Stimulated activated CD4-positive, alpha-beta T cell treated with anti-CD3 and anti-CD28 coated beads, Interleukin-12 subunit alpha, Interleukin-12 subunit beta, amount 100 ng/mL, for 4 hours (primary cell): ENCODE measurements at regions not wholly inside any gene's neighbourhood (a gene's known extent, or its start where the extent isn't known, plus 50 kb on each side); places are given as distances from the start of the nearest gene placed in this dataset.
A peak's percentile ranks its signal among the peaks of the same experiment; 100 is the strongest.

Source experiments
- DNase-seq: peaks from one replicate; pipeline ENCODE4 v3.0.0-alpha.2; 2020

DNA sequence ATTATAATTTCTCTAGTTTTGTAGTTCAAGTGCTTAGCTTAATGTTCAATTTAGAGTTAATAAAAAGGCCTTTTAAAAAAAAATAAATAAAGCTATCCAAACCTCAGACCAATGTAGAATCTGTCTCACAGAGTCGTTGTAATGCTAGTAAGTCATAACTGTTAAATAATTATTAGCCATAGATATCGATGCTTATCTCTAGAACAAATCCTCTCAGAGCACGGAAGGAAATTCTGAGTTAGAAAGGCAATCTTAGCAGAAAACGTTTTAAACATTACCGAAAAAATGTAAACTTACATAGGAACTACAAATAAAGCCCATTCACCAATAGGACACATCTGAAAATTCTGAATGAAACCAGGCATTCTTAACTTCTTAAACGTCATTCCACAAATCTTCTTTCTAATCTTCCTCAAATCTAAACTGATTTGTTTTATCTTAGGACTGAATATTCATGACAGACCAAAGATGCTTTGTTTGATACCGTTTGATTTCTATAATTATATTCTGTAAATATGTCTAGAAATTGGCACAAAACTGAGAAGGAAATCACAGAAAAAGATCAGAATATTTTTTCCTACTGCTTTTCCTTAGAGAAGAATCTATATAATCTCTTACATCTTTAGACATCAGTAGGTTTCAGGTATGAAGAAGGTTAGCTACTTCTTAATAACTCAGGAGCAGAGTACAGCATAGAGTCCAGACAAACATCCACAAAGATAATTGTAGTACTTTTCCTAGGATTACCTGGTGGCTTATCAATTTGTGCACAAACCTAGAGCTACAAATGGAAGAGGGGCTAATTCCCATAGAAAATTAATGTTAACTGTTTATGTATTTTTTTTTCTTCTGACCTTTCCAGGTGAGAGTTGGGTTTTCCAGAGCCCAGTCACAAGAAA, 140.7 kb downstream of the BTC start:
- no peak for DNase-seq

DNA sequence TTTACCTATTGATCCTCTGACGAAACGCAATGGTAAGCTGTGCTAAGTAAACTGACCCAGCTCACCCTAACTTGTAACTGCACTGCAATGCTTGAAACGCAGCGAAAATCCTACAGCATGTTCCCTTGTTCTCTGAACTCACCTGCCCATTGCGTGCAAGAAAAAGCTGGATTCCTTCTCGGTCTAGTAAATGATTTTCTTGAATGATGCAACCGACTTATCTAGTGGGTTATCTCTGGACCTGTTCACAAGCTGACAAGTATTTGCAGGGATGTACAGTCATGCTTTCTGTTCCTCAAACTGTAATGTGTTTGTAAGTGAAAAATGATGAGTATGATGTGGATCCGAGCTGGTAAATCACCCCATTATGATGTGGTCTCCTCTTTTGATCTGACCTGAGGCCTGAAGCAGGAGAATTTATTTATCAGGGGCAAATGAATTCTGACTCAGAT, 140.1 kb downstream of the BTC start:
- DNase-seq, result no peak

DNA sequence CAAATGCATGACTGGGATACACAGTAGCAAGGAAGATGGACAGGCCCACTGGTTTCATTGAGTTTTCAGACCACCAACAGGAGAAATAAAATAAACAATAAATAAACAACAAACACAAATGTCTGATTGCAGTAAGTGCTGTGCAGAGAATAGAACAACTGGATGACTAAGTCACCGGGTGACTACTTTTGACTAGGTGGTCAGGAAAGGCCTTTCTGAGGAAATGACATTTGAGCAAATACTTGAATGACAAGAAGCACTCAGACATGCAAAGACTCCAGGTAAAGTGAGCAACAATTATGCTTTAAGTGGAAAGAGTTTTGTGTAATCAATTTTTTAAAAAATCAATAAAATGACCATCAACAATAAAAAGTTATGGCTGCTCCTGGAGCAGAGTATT, 137.7 kb downstream of the BTC start:
- no peak for DNase-seq

DNA sequence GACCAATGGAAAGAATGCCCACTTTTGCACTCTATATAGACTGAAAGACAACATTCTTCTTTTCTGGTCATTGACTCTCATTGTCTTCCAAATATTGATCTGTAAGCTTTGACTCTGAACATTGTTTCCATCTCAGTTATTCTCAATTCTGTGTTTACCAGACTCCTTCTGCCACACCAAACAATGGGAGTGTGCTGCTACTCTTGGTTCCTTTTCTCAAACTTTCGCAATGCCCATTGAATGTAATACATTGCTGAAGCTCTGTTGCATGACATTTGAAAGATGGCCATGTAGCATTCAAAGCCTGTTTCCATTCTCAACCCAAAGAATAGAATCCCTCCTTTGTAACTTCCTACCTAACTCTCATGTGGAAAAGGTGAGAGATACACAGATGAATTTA, 136.2 kb downstream of the BTC start:
- DNase-seq, result no peak

DNA sequence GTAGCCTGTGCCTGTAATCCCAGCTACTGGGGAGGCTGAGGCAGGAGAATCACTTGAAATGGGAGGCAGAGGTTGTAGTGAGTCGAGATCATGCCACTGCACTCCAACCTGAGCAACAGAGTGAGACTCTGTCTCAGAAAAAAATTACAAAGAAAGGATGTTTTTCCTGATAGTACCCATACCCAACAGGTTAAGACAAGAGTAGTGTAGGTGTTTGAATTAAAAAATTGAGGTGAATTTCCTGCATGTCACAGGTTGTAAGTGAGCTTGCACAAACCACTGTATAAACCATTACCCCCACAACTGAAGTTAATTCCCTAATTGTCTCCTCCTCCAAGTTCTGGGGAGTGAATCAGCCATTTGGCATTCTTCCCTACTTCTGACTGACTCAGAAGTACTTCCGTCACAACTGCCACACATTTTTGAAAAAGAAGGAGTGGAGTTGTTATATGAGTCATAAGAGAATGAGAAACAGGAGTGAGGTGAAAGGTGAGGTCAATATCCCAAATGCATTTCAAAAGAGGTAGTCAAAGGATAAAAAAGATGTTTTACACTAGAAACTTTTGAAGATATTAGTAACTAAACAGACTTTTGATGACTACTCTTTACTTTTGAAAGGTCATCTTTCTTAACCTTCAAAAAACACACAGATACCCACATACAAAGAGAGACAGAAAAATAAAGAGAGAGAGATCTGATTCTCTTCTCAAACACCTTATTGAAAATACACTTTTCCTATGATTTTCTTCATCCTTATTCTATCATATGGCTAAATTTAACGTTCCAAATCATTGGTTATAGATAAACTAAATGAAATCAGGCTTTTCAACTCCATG, 134.5 kb downstream of the BTC start:
- no peak for DNase-seq

DNA sequence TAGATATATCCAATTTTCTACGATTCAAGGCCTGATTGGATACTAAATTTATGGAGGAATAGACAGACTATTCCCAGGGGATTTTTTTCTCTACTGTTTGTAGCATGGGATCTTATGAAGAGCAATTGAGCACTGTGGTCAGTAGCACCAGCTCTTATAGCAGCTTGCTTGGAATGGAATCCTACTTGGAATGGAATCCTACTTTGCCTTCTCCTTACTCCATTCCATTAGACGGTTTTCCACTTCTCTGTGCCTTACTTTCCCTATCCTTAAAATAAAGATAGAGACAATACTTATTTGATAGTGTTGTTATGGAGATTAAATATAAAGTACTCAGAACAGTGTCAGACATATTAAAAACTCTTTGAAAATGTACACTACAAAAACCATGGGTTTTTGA, 133.5 kb downstream of the BTC start:
- no peak for DNase-seq

DNA sequence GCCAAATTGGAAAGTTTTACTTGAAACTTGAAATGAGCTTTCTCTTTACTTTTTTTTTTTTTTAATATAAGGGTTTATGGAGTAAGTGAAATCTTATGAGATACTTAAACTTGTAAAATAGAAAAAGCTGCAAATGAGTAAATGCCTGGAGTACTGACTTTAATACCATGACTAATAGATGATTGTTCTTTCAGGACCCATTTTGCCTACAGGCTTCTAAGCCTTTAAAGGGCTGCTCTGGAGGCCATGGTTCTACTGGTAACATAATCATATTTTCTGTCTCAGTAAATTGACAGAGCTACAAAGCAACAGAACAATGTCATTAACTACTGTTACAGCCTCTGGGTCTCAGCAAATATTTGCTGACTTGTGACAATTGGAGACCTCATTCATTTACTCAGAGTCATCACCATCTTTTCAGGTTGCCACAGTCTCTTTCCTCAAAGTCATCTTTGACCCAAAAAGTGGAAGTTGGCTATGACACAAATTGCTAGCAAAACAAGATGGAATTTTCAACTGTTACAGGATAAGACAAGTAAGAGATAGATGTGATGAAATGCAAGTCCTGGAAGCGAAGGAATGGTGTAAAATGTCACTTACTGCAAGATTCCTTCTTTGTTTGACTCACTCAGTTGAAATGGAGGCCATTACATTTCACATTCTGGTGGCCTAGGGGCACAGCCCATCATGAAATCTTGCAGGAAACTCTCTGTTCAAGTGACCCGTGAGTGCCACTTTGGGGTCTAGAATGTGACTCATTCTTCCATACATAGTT, 132.7 kb downstream of the BTC start:
- no peak for DNase-seq

DNA sequence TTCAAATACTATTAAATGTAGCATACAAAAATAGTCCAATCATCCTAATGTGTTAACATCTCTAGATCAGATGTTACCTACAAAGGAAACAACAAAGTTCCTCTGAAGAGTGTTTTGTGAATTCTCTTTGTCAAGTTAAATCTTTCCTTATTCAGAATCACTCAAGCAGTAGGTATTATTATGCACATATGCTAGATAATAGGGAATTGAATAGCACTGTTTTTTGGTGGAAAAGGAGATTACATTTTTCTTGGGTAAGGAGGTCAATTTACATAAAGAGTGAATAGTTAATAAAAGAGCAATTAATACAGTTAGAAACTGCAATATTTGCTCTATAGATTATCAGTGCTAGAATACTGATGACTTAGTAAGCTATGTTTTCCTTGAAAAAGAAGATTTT, 130.7 kb downstream of the BTC start:
- DNase-seq, result no peak

DNA sequence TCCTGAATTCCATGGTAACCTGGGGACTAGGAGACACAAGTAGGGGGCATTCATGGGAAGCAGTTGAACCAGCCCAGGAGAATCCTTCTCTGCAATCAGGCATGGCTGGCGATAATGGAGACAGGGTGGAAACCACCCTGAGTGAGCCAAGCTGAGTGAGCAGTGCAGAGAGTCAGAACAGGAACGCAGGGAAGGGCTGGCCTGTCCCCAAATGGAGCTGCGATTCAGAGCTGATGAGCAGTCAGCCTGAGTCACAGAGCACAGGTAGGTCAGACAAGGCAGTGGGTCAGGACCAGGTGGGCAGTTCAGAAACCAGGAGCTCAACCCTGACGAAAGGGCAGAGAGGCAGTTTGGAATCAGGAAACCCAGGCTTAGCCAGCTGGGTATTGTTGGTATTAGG, 129.0 kb downstream of the BTC start:
- no peak for DNase-seq

DNA sequence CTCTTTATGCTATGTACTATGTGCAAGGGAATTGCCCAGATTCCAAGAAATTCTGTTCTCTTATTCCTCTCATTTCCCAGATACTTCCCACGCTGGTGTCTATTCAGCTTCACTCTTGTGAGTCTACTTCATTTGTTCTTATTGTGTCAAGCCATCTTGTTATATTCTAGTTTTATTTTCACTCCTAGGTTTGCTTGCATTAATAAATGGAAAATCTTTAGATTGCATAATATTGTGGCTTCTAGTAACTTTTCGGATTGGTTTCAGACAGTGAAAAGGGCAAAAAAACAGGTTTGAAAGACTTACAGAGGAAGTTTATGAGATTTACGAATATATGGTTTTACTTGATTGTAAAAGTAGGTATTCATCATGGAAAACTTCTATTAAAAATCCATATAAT, 128.4 kb downstream of the BTC start:
- DNase-seq, result no peak

DNA sequence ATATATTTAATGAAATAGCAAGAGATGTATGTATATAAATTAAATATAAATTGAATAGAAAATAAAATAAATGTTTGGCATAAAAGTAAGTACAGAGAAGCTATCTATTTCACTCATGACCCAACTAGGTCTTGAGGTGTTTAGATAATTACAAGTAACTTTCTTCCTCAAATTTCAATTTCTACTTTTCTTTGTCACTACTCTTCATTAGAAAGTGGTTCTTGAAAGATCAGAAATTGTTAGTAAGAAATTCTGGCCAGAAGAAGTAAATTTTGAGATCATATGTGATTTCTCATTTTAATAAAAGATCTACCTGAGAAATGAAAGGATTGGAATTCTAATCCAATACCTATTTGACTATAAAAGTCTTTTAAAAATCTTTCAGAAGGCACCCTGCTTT, 126.9 kb downstream of the BTC start:
- DNase-seq, result no peak

DNA sequence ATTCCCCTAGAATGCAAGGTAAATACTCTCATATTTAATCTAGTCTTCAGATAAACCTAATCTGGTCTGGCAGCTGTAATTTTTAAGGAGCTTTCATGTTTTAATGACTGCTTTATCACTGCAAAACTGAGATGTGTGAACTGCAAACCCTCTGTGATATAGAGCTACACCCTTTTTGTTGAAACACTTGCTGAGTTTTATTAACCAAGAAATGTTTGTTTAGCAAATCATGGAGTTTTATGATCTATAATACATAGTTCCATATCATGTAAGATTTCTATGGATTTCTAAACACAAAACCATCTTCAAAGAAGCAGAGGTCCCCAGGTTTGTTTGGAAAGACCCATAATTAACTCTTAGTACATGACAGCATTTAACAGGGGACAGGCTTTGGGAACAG, 126.4 kb downstream of the BTC start:
- DNase-seq, result no peak

DNA sequence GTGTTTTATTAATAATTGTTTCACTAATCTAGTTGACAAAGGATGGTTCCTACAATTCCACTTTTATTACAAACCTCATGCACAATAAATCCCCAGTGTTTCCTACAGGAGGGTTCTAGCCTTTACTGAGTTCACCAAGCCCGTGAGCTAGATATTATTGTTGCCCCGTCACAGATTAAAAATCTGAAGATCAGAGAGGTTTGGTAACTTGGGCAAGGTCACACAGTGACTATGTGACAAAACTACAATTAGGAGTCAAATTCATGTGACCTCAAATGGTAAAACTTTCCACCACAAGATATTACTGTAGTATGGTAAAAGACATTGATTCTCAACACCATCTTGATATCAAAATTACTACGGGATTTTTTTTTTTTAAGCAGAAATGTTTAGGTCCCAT, 124.6 kb downstream of the BTC start:
- DNase-seq, result no peak

DNA sequence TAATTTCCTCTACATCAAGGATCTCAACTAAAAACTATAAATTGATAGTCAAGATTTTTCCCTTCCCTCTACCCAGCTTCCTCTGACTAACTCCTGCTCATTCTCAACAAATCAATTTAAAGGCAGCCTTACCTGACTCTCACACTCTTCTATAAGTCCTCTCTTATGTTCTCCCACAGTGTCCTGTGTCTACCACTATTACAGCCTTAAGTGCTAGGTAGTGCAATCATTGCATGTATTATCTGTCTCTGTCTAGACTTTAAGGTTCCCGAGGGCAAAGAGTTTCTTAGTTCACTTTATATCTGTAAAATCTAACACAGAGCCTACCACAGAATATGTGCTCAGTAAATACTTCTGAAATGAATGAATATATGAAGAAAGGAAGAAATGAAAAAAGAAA, 123.7 kb downstream of the BTC start:
- DNase-seq, result no peak

DNA sequence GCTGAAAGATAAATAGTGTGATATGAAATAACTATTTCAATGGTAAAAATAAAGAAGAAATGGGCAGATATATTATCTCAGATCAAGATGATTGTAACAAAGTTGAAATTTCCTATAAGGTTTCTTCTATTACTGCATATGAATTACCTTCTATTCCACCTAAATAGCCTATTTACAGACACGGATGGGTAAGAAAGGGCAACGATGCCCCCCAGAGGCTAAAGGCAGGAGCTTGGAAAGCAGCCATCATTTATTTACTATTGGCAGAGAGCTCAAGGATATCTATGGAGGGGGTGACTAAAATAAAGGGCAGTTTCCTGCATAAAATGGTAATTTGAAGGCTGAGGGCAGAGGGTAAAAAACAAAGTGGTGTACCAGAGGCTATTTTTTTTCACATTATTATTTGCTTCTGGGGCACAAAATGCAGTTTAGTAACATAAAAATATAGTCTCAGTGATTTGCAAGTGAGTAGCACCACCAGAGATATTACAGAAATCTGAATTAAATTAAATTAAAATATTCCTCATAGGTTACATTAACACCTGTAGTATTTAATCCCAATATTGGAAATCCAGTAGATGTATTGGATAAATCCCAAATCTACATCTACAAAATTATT, 123.1 kb downstream of the BTC start:
- DNase-seq, result peak; percentile 19

DNA sequence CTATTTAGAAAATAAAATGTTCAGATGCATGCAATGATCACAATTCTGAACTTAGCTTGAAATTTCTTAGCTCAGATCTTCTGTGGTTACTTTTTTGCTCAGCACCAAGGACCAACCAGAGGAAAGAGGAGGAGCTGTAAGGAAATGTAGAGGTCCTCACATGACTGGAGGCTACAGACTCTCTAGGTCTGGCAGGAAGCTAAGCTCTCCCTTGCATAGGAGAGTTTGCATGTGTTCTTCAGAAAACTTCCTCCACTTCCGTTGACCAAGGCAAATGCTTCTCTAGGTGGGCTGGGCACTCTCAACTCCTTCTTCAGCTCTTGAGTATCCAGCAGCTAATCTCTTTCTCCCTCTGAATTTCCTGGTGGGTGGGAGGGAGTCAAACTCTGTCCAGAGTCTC, 119.6 kb downstream of the BTC start:
- DNase-seq, result no peak

DNA sequence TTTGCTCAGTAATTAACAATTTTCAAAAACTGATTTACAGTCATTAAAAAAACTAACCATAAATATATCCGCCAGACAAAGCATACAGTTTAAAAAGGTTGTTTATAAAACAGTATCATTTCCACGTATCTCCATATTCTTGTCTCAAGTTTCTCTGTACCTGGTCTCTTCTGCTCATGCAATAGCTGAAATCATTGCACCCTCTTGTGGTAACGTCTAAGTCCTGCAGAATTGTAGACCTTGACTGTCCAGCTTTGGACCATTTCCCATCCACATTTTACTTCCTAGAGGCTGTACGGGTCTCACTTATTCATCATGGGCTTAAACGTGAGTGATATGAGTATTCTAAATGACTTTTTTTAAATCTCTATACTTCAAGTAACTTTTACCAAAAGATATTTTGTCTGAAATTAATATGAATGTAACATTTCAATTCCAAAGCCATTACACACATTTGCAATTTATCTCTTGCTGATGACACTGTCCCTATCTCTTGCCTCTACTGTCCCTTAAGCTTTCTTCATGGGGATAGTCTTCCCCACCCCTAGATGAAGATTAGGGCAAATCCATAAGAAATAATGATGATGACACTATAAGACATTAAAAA, 118.5 kb downstream of the BTC start:
- no peak for DNase-seq

DNA sequence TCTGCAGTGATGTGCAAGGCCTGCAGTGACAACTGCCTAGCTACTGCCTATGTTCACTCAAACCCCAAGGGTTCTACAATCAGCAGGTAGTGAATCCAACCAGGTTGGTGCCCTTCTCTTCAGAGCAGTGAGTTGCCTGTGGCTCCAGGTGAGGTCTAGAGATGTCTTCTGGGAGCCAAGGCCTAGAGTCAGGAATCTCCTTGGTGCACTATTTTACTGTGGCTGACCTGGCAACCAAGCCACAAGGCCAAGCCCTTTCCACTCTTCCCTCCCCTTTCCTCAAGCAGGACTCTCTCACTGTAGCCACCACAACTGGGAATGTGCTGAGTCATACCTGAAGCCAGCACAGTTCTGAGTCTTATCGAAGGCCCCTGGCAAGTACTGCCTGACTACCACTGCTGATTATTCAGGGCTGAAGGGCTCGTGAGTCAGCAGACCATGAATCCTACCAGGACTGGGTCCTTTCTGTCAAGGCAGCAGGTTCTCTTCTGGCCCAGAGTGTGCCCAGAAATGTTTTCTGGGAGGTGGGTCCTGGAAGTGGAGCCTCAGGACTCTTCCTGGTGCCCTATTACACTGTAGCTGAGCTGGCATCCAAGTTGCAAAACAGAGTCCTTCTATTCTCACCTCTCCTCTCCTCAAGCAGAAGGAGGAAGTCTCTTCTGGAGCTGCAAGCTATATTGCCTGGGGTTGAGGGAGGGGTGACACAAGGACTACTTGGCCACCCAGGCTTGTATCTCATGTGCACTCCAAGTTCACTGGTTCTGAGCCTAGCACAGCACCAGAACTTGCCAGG, 111.6 kb downstream of the BTC start:
- DNase-seq, result no peak

DNA sequence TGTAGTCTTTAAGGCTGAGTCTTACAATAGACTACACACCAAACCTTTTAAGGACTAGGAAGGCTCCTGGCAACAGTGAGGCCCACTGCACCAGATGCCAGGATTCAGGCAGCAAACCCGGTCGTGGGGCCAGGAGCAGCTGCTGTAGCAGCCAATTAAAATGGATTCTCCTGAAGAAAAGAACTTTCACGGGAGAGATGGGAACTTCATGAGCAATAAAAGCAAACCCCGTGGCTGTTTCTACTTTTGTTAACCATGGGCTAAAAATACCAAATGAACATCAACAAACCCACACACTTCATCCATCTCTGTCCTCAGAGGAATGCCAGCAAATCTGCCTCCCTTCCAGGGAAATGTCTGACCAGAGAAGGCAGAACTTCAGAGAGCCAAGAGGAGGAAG, 101.4 kb downstream of the BTC start:
- no peak for DNase-seq
